Esophagus muscularis mucosa (tissue), 4 donors: ENCODE measurements at regions not wholly inside any gene's neighbourhood (a gene's known extent, or its start where the extent isn't known, plus 50 kb on each side); places are given as distances from the start of the nearest gene placed in this dataset.

Source experiments
- CTCF ChIP-seq, 3 experiments: fragments of 200-600 bp in 2 of 3; fragments of 450-650 bp in 1 of 3; sonication (generic) in 2 of 3; IDR thresholded peaks; one replicate each; pipeline ENCODE4 v1.5.1; 2017 to 2019; ENCODE audit warnings: antibody characterized with exemption in 3 of 3, mild to moderate bottlenecking in 2 of 3, moderate library complexity in 1 of 3
- EP300 ChIP-seq: sonication (generic); formaldehyde crosslinking; IDR thresholded peaks from one replicate; pipeline ENCODE4 v1.6.1; 2017; ENCODE audit warnings: antibody characterized with exemption
- POLR2A ChIP-seq: fragments of 450-650 bp; IDR thresholded peaks from one replicate; pipeline ENCODE4 v1.6.1; 2017; ENCODE audit warnings: antibody characterized with exemption, moderate library complexity, mild to moderate bottlenecking, low read depth
- POLR2AphosphoS5 ChIP-seq, 2 donors: sonication (generic); formaldehyde crosslinking; IDR thresholded peaks; one replicate each; pipeline ENCODE4 v1.6.1; 2017; ENCODE audit warnings: antibody characterized with exemption in 2 of 2

GRCh38 chr9:89706731-89707191 is 101.9 kb downstream of the GADD45G start:
- TF ChIP-seq EP300: no peak
- no peak for TF ChIP-seq CTCF (IDR thresholded peaks at IDR 0.05)
- no peak for TF ChIP-seq POLR2AphosphoS5 (IDR thresholded peaks at IDR 0.05)
- no peak for TF ChIP-seq POLR2A
